HEK293 (cell line): ENCODE measurements at regions not wholly inside any gene's neighbourhood (a gene's known extent, or its start where the extent isn't known, plus 50 kb on each side); places are given as distances from the start of the nearest gene placed in this dataset.

Source experiments
- CTCF ChIA-PET: fragments of 350-600 bp; formaldehyde crosslinking; extraction: SDS; loops from one replicate; lab custom pipeline; 2021; ENCODE audit warnings: antibody characterized with exemption; lab: Yijun Ruan, JAX
- POLR2A ChIA-PET: fragments of 300-600 bp; formaldehyde crosslinking; extraction: SDS; loops from one replicate; lab custom pipeline; 2020; ENCODE audit warnings: antibody characterized with exemption, inconsistent platforms; lab: Yijun Ruan, JAX
- H3K27ac ChIP-seq: fragments of 200-500 bp; sonication (Bioruptor generic); 2 replicates; pipeline ENCODE4 v1.5.1; 2014; ENCODE audit warnings: low read depth, low read length, control low read depth, inconsistent platforms; ENCODE audit errors: extremely low read depth
- H3K36me3 ChIP-seq, 2 experiments: fragments of 200-500 bp in 1 of 2; sonication (Bioruptor generic) in 1 of 2; 1 replicate in 1 of 2; 2 replicates in 1 of 2; pipeline ENCODE4 v1.5.1; 2014 to 2017; ENCODE audit warnings: inconsistent platforms in 2 of 2, low read length in 2 of 2; ENCODE audit not compliant: control insufficient read depth in 2 of 2, insufficient read depth in 1 of 2
- H3K4me1 ChIP-seq: fragments of 200-500 bp; sonication (Bioruptor generic); 2 replicates; pipeline ENCODE4 v1.5.1; 2014; ENCODE audit warnings: mild to moderate bottlenecking, low read length, inconsistent platforms; ENCODE audit not compliant: control insufficient read depth, insufficient read depth
- H3K4me3 ChIP-seq: 2 replicates; pipeline ENCODE4 v1.5.1; 2011; ENCODE audit warnings: low read depth, mild to moderate bottlenecking, control low read depth, low read length, moderate library complexity
- H3K9me3 ChIP-seq: fragments of 200-500 bp; sonication (Bioruptor generic); 2 replicates; pipeline ENCODE4 v1.5.1; 2014; ENCODE audit warnings: low read depth, low read length, inconsistent platforms; ENCODE audit not compliant: control insufficient read depth, insufficient read depth
- MZF1 ChIP-seq: fragments of 450-650 bp; formaldehyde crosslinking; IDR thresholded peaks from 2 replicates; pipeline ENCODE4 v1.5.1; 2017; ENCODE audit warnings: missing biosample characterization, missing genetic modification characterization, borderline replicate concordance
- SETDB1 ChIP-seq: IDR thresholded peaks from one replicate; pipeline ENCODE4 v1.6.1; 2017; ENCODE audit warnings: mild to moderate bottlenecking, low read length, moderate library complexity, mixed read lengths; ENCODE audit not compliant: insufficient read length
- TSHZ1 ChIP-seq: fragments of 450-650 bp; formaldehyde crosslinking; IDR thresholded peaks from 2 replicates; pipeline ENCODE4 v1.5.1; 2016; ENCODE audit warnings: missing biosample characterization, missing genetic modification characterization, borderline replicate concordance
- ZEB2 ChIP-seq: fragments of 450-650 bp; formaldehyde crosslinking; IDR thresholded peaks from 2 replicates; pipeline ENCODE4 v1.5.1; 2016; ENCODE audit warnings: missing biosample characterization, missing genetic modification characterization
- ZNF175 ChIP-seq: fragments of 450-650 bp; formaldehyde crosslinking; IDR thresholded peaks from 2 replicates; pipeline ENCODE4 v1.5.1; 2016; ENCODE audit warnings: missing biosample characterization, missing genetic modification characterization
- ZNF391 ChIP-seq: fragments of 450-650 bp; formaldehyde crosslinking; IDR thresholded peaks from 2 replicates; pipeline ENCODE4 v1.5.1; 2016; ENCODE audit warnings: low read depth, missing biosample characterization, missing genetic modification characterization, borderline replicate concordance
- ZNF518A ChIP-seq: fragments of 450-650 bp; formaldehyde crosslinking; conservative IDR thresholded peaks from 2 replicates; pipeline ENCODE4 v1.5.1; 2016; ENCODE audit warnings: low read depth, missing biosample characterization, missing genetic modification characterization
- ZNF544 ChIP-seq: fragments of 450-650 bp; formaldehyde crosslinking; IDR thresholded peaks from 2 replicates; pipeline ENCODE4 v1.5.0; 2017; ENCODE audit warnings: missing biosample characterization, missing genetic modification characterization
- ZNF561 ChIP-seq: fragments of 450-650 bp; IDR thresholded peaks from 2 replicates; pipeline ENCODE4 v1.5.1; 2018; ENCODE audit warnings: missing biosample characterization, missing genetic modification characterization, borderline replicate concordance
- ZNF623 ChIP-seq: fragments of 450-650 bp; formaldehyde crosslinking; IDR thresholded peaks from 2 replicates; pipeline ENCODE4 v1.5.1; 2016; ENCODE audit warnings: missing biosample characterization, missing genetic modification characterization
- ZNF629 ChIP-seq: fragments of 450-650 bp; formaldehyde crosslinking; IDR thresholded peaks from 2 replicates; pipeline ENCODE4 v1.5.1; 2017; ENCODE audit warnings: missing biosample characterization, missing genetic modification characterization
- ZNF677 ChIP-seq: fragments of 450-650 bp; IDR thresholded peaks from 2 replicates; pipeline ENCODE4 v1.5.0; 2018; ENCODE audit warnings: missing biosample characterization, mild to moderate bottlenecking, missing genetic modification characterization, moderate library complexity
- ZNF704 ChIP-seq: fragments of 450-650 bp; formaldehyde crosslinking; IDR thresholded peaks from 2 replicates; pipeline ENCODE4 v1.5.1; 2016; ENCODE audit warnings: missing biosample characterization, missing genetic modification characterization
- TF ChIP-seq, protein P1 (sequence below): fragments of 450-650 bp; formaldehyde crosslinking; IDR thresholded peaks from 2 replicates; pipeline ENCODE4 v1.5.1; 2016; ENCODE audit warnings: missing biosample characterization, missing genetic modification characterization
- TF ChIP-seq, protein P2 (sequence below): fragments of 450-650 bp; formaldehyde crosslinking; conservative IDR thresholded peaks from 2 replicates; pipeline ENCODE4 v1.5.1; 2016; ENCODE audit warnings: low read depth, missing biosample characterization, missing genetic modification characterization

GRCh38 chrX:138856881-138857604 is 145.5 kb upstream of the FGF13 start (continued):
- TF ChIP-seq ZNF518A (tag by site-specific recombination) (no peak), ZNF391 (tag by site-specific recombination) (no peak), ZNF629 (tag by site-specific recombination) (no peak), MZF1 (tag by site-specific recombination) (no peak), ZNF677 (tag by site-specific recombination) (no peak), SETDB1 (no peak), ZNF175 (no peak), ZNF623 (tag by site-specific recombination) (no peak), ZNF544 (tag by site-specific recombination) (no peak), TSHZ1 (tag by site-specific recombination) (no peak), ZNF561 (no peak), ZEB2 (no peak)

- Histone ChIP-seq H3K9me3 (no peaks in the 10 kb centered on the region), H3K36me3 (no peaks in the 10 kb centered on the region), H3K27ac (no peak overlapping the region), H3K4me3 (no peak overlapping the region), H3K4me1 (peaks cover 5% of the 10 kb centered on the region)
- ChIA-PET CTCF (no interaction called here), POLR2A (no interaction called here)
- TF ChIP-seq, protein P1, sequence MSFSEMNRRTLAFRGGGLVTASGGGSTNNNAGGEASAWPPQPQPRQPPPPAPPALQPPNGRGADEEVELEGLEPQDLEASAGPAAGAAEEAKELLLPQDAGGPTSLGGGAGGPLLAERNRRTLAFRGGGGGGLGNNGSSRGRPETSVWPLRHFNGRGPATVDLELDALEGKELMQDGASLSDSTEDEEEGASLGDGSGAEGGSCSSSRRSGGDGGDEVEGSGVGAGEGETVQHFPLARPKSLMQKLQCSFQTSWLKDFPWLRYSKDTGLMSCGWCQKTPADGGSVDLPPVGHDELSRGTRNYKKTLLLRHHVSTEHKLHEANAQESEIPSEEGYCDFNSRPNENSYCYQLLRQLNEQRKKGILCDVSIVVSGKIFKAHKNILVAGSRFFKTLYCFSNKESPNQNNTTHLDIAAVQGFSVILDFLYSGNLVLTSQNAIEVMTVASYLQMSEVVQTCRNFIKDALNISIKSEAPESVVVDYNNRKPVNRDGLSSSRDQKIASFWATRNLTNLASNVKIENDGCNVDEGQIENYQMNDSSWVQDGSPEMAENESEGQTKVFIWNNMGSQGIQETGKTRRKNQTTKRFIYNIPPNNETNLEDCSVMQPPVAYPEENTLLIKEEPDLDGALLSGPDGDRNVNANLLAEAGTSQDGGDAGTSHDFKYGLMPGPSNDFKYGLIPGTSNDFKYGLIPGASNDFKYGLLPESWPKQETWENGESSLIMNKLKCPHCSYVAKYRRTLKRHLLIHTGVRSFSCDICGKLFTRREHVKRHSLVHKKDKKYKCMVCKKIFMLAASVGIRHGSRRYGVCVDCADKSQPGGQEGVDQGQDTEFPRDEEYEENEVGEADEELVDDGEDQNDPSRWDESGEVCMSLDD (tag by site-specific recombination): no peak
- TF ChIP-seq ZNF704 (tag by site-specific recombination): no peak
- TF ChIP-seq, protein P2, sequence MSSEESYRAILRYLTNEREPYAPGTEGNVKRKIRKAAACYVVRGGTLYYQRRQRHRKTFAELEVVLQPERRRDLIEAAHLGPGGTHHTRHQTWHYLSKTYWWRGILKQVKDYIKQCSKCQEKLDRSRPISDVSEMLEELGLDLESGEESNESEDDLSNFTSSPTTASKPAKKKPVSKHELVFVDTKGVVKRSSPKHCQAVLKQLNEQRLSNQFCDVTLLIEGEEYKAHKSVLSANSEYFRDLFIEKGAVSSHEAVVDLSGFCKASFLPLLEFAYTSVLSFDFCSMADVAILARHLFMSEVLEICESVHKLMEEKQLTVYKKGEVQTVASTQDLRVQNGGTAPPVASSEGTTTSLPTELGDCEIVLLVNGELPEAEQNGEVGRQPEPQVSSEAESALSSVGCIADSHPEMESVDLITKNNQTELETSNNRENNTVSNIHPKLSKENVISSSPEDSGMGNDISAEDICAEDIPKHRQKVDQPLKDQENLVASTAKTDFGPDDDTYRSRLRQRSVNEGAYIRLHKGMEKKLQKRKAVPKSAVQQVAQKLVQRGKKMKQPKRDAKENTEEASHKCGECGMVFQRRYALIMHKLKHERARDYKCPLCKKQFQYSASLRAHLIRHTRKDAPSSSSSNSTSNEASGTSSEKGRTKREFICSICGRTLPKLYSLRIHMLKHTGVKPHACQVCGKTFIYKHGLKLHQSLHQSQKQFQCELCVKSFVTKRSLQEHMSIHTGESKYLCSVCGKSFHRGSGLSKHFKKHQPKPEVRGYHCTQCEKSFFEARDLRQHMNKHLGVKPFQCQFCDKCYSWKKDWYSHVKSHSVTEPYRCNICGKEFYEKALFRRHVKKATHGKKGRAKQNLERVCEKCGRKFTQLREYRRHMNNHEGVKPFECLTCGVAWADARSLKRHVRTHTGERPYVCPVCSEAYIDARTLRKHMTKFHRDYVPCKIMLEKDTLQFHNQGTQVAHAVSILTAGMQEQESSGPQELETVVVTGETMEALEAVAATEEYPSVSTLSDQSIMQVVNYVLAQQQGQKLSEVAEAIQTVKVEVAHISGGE (tag by site-specific recombination): no peak
Measured at GRCh38 chrX:138853936-138854335, 142.4 kb upstream of the FGF13 start.
